HepG2 (cell line): ENCODE measurements at regions not wholly inside any gene's neighbourhood (a gene's known extent, or its start where the extent isn't known, plus 50 kb on each side); places are given as distances from the start of the nearest gene placed in this dataset.

Experiments
- ATAC-seq: fragments of 200-7000 bp; cut with Tn5 transposase; 3 replicates; pipeline ENCODE4 v1.9.1; 2020; ENCODE audit warnings: mild to moderate bottlenecking, moderate library complexity
- BruUV-seq: library from RNA; stranded (reverse); fragments of 400-500 nt; replicated peaks from 2 replicates; lab custom pipeline; 2021; lab: Mats Ljungman, UMichigan
- CTCF ChIA-PET: fragments of 300-600 bp; formaldehyde crosslinking; extraction: SDS; loops from one replicate; lab custom pipeline; 2021; ENCODE audit warnings: low total read pairs, inconsistent platforms, low intra/inter-chr PET ratio; lab: Yijun Ruan, JAX
- POLR2A ChIA-PET: fragments of 350-600 bp; sonication (Branson Sonifier 250); formaldehyde crosslinking; loops from one replicate; lab custom pipeline; 2020; ENCODE audit warnings: antibody characterized with exemption, inconsistent platforms; lab: Yijun Ruan, JAX
- DNase-seq: peaks from one replicate; pipeline ENCODE4 v3.0.0-alpha.2; 2015; ENCODE audit warnings: low spot score
- FAIRE-seq: peaks from 3 replicates; lab custom pipeline; 2011; peaks lifted over from hg19 to GRCh38; lab: Jason Lieb, UNC
- H2AFZ ChIP-seq: one replicate; pipeline ENCODE4 v1.6.1; 2011; ENCODE audit warnings: low read length, inconsistent platforms
- H3K27ac ChIP-seq: fragments of 300-600 bp; 3 replicates; pipeline ENCODE4 v1.8.0; 2011; ENCODE audit warnings: mixed run types, mild to moderate bottlenecking, mixed read lengths, low read length, inconsistent platforms; ENCODE audit not compliant: insufficient read depth; ENCODE audit errors: extremely low read length
- H3K27me3 ChIP-seq, 2 experiments: fragments of 200-600 bp in 1 of 2; 2 replicates in 1 of 2; 3 replicates in 1 of 2; pipeline versions ENCODE4 v1.6.0 to v1.8.0; 2011; ENCODE audit warnings: low read length in 2 of 2, mild to moderate bottlenecking in 2 of 2, moderate library complexity in 2 of 2, inconsistent platforms in 1 of 2; ENCODE audit not compliant: insufficient read depth in 2 of 2, control insufficient read depth in 1 of 2
- H3K36me3 ChIP-seq, 2 experiments: fragments of 200-600 bp in 1 of 2; replicated peaks in 1 of 2; 2 replicates in 1 of 2; 3 replicates in 1 of 2; pipeline versions ENCODE4 v1.5.1 to v1.8.0; 2011; ENCODE audit warnings: low read length in 2 of 2, inconsistent platforms in 1 of 2; ENCODE audit not compliant: insufficient read depth in 2 of 2, control insufficient read depth in 1 of 2
- H3K4me1 ChIP-seq: 2 replicates; pipeline ENCODE4 v1.5.1; 2012; ENCODE audit warnings: low read length, inconsistent platforms; ENCODE audit not compliant: insufficient read depth
- H3K4me2 ChIP-seq: 2 replicates; pipeline ENCODE4 v1.6.0; 2011; ENCODE audit warnings: low read depth, low read length, inconsistent platforms
- H3K4me3 ChIP-seq, 3 experiments: fragments of 200-600 bp in 1 of 3; sonication (generic), shearing (Covaris generic) in 1 of 3; replicated peaks in 1 of 3; 2 replicates each; pipeline ENCODE4 v1.5.1; 2011 to 2016; ENCODE audit warnings: low read length in 3 of 3, inconsistent platforms in 2 of 3, low read depth in 2 of 3, mild to moderate bottlenecking in 2 of 3, control low read depth in 1 of 3, mixed read lengths in 1 of 3; ENCODE audit not compliant: insufficient read depth in 1 of 3
- H3K79me2 ChIP-seq: one replicate; pipeline ENCODE4 v1.6.1; 2011; ENCODE audit warnings: low read length, inconsistent platforms; ENCODE audit not compliant: insufficient read depth
- H3K9ac ChIP-seq: 2 replicates; pipeline ENCODE4 v1.6.0; 2011; ENCODE audit warnings: mild to moderate bottlenecking, low read depth, low read length, inconsistent platforms; ENCODE audit not compliant: insufficient read depth
- H3K9me3 ChIP-seq: 2 replicates; pipeline ENCODE4 v1.5.1; 2012; ENCODE audit warnings: mild to moderate bottlenecking, low read length
- H4K20me1 ChIP-seq: 2 replicates; pipeline ENCODE4 v1.6.0; 2011; ENCODE audit warnings: inconsistent platforms, mild to moderate bottlenecking, low read length, moderate library complexity; ENCODE audit not compliant: insufficient read depth
- ARNT2 ChIP-seq: sonication (generic); formaldehyde crosslinking; IDR thresholded peaks from 2 replicates; pipeline ENCODE4 v1.8.0; 2022; ENCODE audit warnings: mild to moderate bottlenecking, low read depth, missing genetic modification reagents, moderate library complexity
- ATF7 ChIP-seq, 2 experiments: fragments of 450-650 bp in 1 of 2; sonication (generic) in 1 of 2; formaldehyde crosslinking in 1 of 2; IDR thresholded peaks; 2 replicates each; pipeline versions ENCODE4 v1.4.0 to v1.6.1; 2016 to 2020; ENCODE audit warnings: antibody characterized with exemption in 1 of 2, mild to moderate bottlenecking in 1 of 2, missing genetic modification reagents in 1 of 2
- FOSL1 ChIP-seq: sonication (generic); formaldehyde crosslinking; IDR thresholded peaks from 2 replicates; pipeline ENCODE4 v1.9.0; 2021; ENCODE audit warnings: missing genetic modification reagents, borderline replicate concordance
- HIVEP1 ChIP-seq: sonication (generic); formaldehyde crosslinking; IDR thresholded peaks from 2 replicates; pipeline ENCODE4 v1.4.0; 2020; ENCODE audit warnings: mild to moderate bottlenecking, missing genetic modification reagents
- IKZF1 ChIP-seq: fragments of 450-650 bp; IDR thresholded peaks from 2 replicates; pipeline ENCODE4 v1.7.1; 2016
- RNF2 ChIP-seq: fragments of 450-650 bp; conservative IDR thresholded peaks from 2 replicates; pipeline ENCODE4 v1.6.1; 2016; ENCODE audit warnings: low read depth
- SALL2 ChIP-seq: sonication (generic); formaldehyde crosslinking; IDR thresholded peaks from 2 replicates; pipeline ENCODE4 v1.8.1; 2023; ENCODE audit warnings: mild to moderate bottlenecking, missing genetic modification reagents, inconsistent platforms
- ZFY ChIP-seq: sonication (generic); formaldehyde crosslinking; IDR thresholded peaks from 2 replicates; pipeline ENCODE4 v1.4.0; 2020; ENCODE audit warnings: missing genetic modification reagents
- ZNF225 ChIP-seq: sonication (generic); formaldehyde crosslinking; IDR thresholded peaks from 2 replicates; pipeline ENCODE4 v1.4.0; 2020; ENCODE audit warnings: mild to moderate bottlenecking, missing genetic modification reagents
- ZNF790 ChIP-seq: sonication (generic); formaldehyde crosslinking; IDR thresholded peaks from 2 replicates; pipeline ENCODE4 v1.8.0; 2022; ENCODE audit warnings: missing genetic modification reagents, mild to moderate bottlenecking, borderline replicate concordance
- WGBS: methylation state at CpG from one replicate; pipeline ENCODE4 v1.1.6; 2017; ENCODE audit warnings: low lambda C conversion rate; 5-methylcytosine and 5-hydroxymethylcytosine counted together
- in situ Hi-C: cut with HindIII; loops from 2 replicates; pipeline ENCODE4 v1.10.0; 2017; ENCODE audit warnings: low pct_unique_long_range_greater_than_20kb; ENCODE audit not compliant: extremely low pct_ligation_motif_present
- intact Hi-C: fragments of 100-400 bp; cut with micrococcal nuclease; formaldehyde crosslinking; loops from one replicate; pipeline ENCODE4 v1.10.0; 2022; ENCODE audit not compliant: unreplicated experiment
- TF ChIP-seq, protein P1 (sequence below): sonication (generic); formaldehyde crosslinking; IDR thresholded peaks from 2 replicates; pipeline ENCODE4 v1.5.1; 2020; ENCODE audit warnings: mild to moderate bottlenecking, moderate library complexity, missing genetic modification reagents
- TF ChIP-seq, protein P2 (sequence below): sonication (generic); formaldehyde crosslinking; IDR thresholded peaks from 2 replicates; pipeline ENCODE4 v1.5.1; 2020; ENCODE audit warnings: mild to moderate bottlenecking, missing genetic modification reagents, moderate library complexity

DNA sequence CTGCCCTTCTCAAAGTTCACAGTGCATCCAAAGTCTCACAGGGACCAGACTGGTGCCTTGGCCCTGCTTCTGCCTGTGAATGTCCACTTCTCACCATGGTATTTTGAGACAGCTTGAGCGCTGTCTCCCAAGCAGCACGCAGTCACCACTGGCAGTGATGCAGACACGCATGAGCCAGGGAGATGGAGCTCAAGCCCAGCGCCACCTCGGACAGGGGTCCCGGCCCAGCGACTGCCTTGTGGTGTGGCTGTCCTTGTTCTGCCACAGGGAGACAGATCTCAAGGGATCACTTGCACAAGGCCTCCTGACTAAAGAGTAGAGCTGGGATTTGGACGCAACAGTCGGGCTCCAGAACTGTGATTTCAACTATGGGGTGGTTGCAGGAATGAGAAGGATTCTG lies 92.6 kb upstream of the MBL2 start:
- ChIA-PET CTCF (no interaction called here), POLR2A (no interaction called here)
- no peaks in the 10 kb centered on the region for H3K27me3 ChIP-seq
- ATAC-seq (peak; percentile 29; the same call in 2 of the 3 replicates), DNase-seq (no peak), FAIRE-seq (no peak)
- 80% methylated on average over 2 of the region's 9 CpGs for WGBS
- in situ Hi-C loops: no loop called here
- no peak overlapping the region for H2AFZ ChIP-seq
- BruUV-seq: no TSS peak
- intact Hi-C loops: no loop called here
- H3K4me3 ChIP-seq: no peak overlapping the region
- peaks cover 10% of the 10 kb centered on the region for H3K9me3 ChIP-seq
- peaks cover 12% of the 10 kb centered on the region for H3K4me1 ChIP-seq
- no peak overlapping the region for H3K27ac ChIP-seq
- H3K36me3 ChIP-seq: no peaks in the 10 kb centered on the region
- no peaks in the 10 kb centered on the region for H4K20me1 ChIP-seq
- TF ChIP-seq HIVEP1 (CRISPR knock-in tag): no peak
- TF ChIP-seq, protein P1, sequence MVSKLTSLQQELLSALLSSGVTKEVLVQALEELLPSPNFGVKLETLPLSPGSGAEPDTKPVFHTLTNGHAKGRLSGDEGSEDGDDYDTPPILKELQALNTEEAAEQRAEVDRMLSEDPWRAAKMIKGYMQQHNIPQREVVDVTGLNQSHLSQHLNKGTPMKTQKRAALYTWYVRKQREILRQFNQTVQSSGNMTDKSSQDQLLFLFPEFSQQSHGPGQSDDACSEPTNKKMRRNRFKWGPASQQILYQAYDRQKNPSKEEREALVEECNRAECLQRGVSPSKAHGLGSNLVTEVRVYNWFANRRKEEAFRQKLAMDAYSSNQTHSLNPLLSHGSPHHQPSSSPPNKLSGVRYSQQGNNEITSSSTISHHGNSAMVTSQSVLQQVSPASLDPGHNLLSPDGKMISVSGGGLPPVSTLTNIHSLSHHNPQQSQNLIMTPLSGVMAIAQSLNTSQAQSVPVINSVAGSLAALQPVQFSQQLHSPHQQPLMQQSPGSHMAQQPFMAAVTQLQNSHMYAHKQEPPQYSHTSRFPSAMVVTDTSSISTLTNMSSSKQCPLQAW (CRISPR knock-in tag): no peak
- no peak overlapping the region for H3K4me2 ChIP-seq
- H3K9ac ChIP-seq: no peak overlapping the region
- H3K79me2 ChIP-seq: no peaks in the 10 kb centered on the region

GRCh38 chr10:52864201-52865106 lies 91.9 kb upstream of the MBL2 start:
- H3K9me3 ChIP-seq: peaks cover 10% of the 10 kb centered on the region
- no peak overlapping the region for H2AFZ ChIP-seq
- POLR2A ChIA-PET: no interaction called here
- CTCF ChIA-PET: no interaction called here
- in situ Hi-C loops (no loop called here), intact Hi-C loops (no loop called here)
- 23% methylated on average over 5 of the region's 10 CpGs for WGBS
- H3K27me3 ChIP-seq: no peaks in the 10 kb centered on the region
- no peaks in the 10 kb centered on the region for H3K79me2 ChIP-seq
- H3K4me3 ChIP-seq: peak overlapping the region in 1 of 3 experiments; percentile 13; a peak in 1 of 6 replicates
- FAIRE-seq: peak; percentile 47
- H3K4me1 ChIP-seq: peaks cover 12% of the 10 kb centered on the region
- H4K20me1 ChIP-seq: no peaks in the 10 kb centered on the region
- peak; percentile 96 for ATAC-seq
- DNase-seq: peak; percentile 64
- H3K36me3 ChIP-seq: no peaks in the 10 kb centered on the region
- H3K27ac ChIP-seq: no peak overlapping the region
- no TSS peak for BruUV-seq
- H3K9ac ChIP-seq: no peak overlapping the region; the same call in 1 of the 2 replicates
- H3K4me2 ChIP-seq: peak overlapping the region; percentile 48
- TF ChIP-seq ZFY (CRISPR knock-in tag): 0 out of 2 replicates have a peak, but pooled peaks have one; percentile 29
- no peak for TF ChIP-seq SALL2 (CRISPR knock-in tag)
- TF ChIP-seq ZNF790 (CRISPR knock-in tag): no peak
- TF ChIP-seq IKZF1: no peak
- TF ChIP-seq, protein P2, sequence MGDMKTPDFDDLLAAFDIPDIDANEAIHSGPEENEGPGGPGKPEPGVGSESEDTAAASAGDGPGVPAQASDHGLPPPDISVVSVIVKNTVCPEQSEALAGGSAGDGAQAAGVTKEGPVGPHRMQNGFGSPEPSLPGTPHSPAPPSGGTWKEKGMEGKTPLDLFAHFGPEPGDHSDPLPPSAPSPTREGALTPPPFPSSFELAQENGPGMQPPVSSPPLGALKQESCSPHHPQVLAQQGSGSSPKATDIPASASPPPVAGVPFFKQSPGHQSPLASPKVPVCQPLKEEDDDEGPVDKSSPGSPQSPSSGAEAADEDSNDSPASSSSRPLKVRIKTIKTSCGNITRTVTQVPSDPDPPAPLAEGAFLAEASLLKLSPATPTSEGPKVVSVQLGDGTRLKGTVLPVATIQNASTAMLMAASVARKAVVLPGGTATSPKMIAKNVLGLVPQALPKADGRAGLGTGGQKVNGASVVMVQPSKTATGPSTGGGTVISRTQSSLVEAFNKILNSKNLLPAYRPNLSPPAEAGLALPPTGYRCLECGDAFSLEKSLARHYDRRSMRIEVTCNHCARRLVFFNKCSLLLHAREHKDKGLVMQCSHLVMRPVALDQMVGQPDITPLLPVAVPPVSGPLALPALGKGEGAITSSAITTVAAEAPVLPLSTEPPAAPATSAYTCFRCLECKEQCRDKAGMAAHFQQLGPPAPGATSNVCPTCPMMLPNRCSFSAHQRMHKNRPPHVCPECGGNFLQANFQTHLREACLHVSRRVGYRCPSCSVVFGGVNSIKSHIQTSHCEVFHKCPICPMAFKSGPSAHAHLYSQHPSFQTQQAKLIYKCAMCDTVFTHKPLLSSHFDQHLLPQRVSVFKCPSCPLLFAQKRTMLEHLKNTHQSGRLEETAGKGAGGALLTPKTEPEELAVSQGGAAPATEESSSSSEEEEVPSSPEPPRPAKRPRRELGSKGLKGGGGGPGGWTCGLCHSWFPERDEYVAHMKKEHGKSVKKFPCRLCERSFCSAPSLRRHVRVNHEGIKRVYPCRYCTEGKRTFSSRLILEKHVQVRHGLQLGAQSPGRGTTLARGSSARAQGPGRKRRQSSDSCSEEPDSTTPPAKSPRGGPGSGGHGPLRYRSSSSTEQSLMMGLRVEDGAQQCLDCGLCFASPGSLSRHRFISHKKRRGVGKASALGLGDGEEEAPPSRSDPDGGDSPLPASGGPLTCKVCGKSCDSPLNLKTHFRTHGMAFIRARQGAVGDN: peak; percentile 24; the same call in 1 of the 2 replicates
- no peak for TF ChIP-seq ARNT2 (CRISPR knock-in tag)
- TF ChIP-seq FOSL1 (CRISPR knock-in tag): no peak
- no peak for TF ChIP-seq ATF7 (IDR thresholded peaks at IDR 0.05)
- TF ChIP-seq ATF7 (CRISPR knock-in tag; IDR thresholded peaks at IDR 0.05): no peak
- no peak for TF ChIP-seq ZNF225 (CRISPR knock-in tag)
- TF ChIP-seq RNF2: no peak
